ENCODE measurements at regions not wholly inside any gene's neighbourhood (a gene's known extent, or its start where the extent isn't known, plus 50 kb on each side); places are given as distances from the start of the nearest gene placed in this dataset.

- DNase-seq (ENCODE audit: low spot score): no peak
Measured at GRCh38 chr2:234608946-234609345, 112.1 kb upstream of the ARL4C start.

- no peak for DNase-seq (ENCODE audit: low spot score)
Measured at GRCh38 chr2:234607691-234608090, 110.8 kb upstream of the ARL4C start.

- DNase-seq (ENCODE audit: low spot score): no peak
Measured at GRCh38 chr2:234606896-234607295, 110.0 kb upstream of the ARL4C start.

GRCh38 chr2:234603619-234604018, 106.7 kb upstream of the ARL4C start:
- no peak for DNase-seq (ENCODE audit: low spot score)

GRCh38 chr2:234601213-234601612, 104.3 kb upstream of the ARL4C start:
- DNase-seq (ENCODE audit: low spot score): no peak

- DNase-seq (ENCODE audit: low spot score): no peak
Measured at GRCh38 chr2:234597576-234597861, 100.6 kb upstream of the ARL4C start.

- DNase-seq (ENCODE audit: low spot score): no peak
Measured at GRCh38 chr2:234596696-234597575, 100.1 kb upstream of the ARL4C start.

- DNase-seq (ENCODE audit: low spot score): no peak
Measured at GRCh38 chr2:234595829-234596228, 98.9 kb upstream of the ARL4C start.

- DNase-seq (ENCODE audit: low spot score): no peak
Measured at GRCh38 chr2:234594715-234595114, 97.8 kb upstream of the ARL4C start.

GRCh38 chr2:234593636-234594035, 96.8 kb upstream of the ARL4C start:
- no peak for DNase-seq (ENCODE audit: low spot score)

- no peak for DNase-seq (ENCODE audit: low spot score)
Measured at GRCh38 chr2:234592541-234592940, 95.7 kb upstream of the ARL4C start.

GRCh38 chr2:234590076-234590475, 93.2 kb upstream of the ARL4C start:
- no peak for DNase-seq (ENCODE audit: low spot score)

- no peak for DNase-seq (ENCODE audit: low spot score)
Measured at GRCh38 chr2:234588054-234588430, 91.2 kb upstream of the ARL4C start.

GRCh38 chr2:234587341-234588053, 90.6 kb upstream of the ARL4C start:
- DNase-seq (ENCODE audit: low spot score): no peak

- no peak for DNase-seq (ENCODE audit: low spot score)
Measured at GRCh38 chr2:234583331-234583730, 86.5 kb upstream of the ARL4C start.

- no peak for DNase-seq (ENCODE audit: low spot score)
Measured at GRCh38 chr2:234580686-234581085, 83.8 kb upstream of the ARL4C start.

- DNase-seq (ENCODE audit: low spot score): no peak
Measured at GRCh38 chr2:234579231-234579962, 82.5 kb upstream of the ARL4C start.

- no peak for DNase-seq (ENCODE audit: low spot score)
Measured at GRCh38 chr2:234578389-234578788, 81.5 kb upstream of the ARL4C start.

GRCh38 chr2:234577191-234577590, 80.3 kb upstream of the ARL4C start:
- no peak for DNase-seq (ENCODE audit: low spot score)

- no peak for DNase-seq (ENCODE audit: low spot score)
Measured at GRCh38 chr2:234571620-234572407, 74.9 kb upstream of the ARL4C start.

GRCh38 chr2:234570476-234570875, 73.6 kb upstream of the ARL4C start:
- no peak for DNase-seq (ENCODE audit: low spot score)

Measured in mesenteric fat pad (tissue), 1 donor.